GM18907 (cell line): ENCODE measurements at regions not wholly inside any gene's neighbourhood (a gene's known extent, or its start where the extent isn't known, plus 50 kb on each side); places are given as distances from the start of the nearest gene placed in this dataset.

Source experiments
- ATAC-seq: cut with Tn5 transposase; IDR thresholded peaks from one replicate; pipeline ENCODE4 v1.9.1; 2021; ENCODE audit warnings: mild to moderate bottlenecking, moderate library complexity; ENCODE audit not compliant: unreplicated experiment

GRCh38 chr3:184659797-184660301, 52.0 kb downstream of the MAGEF1 start:
- no peak for ATAC-seq

- no peak for ATAC-seq
These were observed 53.5 kb downstream of the MAGEF1 start for GRCh38 chr3:184658223-184658928.

- ATAC-seq: peak; percentile 79
These were observed 54.8 kb downstream of the MAGEF1 start for GRCh38 chr3:184656829-184657681.

GRCh38 chr3:184656458-184656828, 55.4 kb downstream of the MAGEF1 start:
- ATAC-seq: no peak

GRCh38 chr3:184655597-184655996, 56.3 kb downstream of the MAGEF1 start:
- ATAC-seq: no peak

- ATAC-seq: no peak
These were observed 57.5 kb downstream of the MAGEF1 start for GRCh38 chr3:184654375-184654774.

- ATAC-seq: no peak
These were observed 59.4 kb downstream of the MAGEF1 start for GRCh38 chr3:184652465-184652864.

- ATAC-seq: no peak
These were observed 60.0 kb downstream of the MAGEF1 start for GRCh38 chr3:184651904-184652303.

- no peak for ATAC-seq
These were observed 63.2 kb downstream of the MAGEF1 start for GRCh38 chr3:184648636-184649035.

- no peak for ATAC-seq
These were observed 64.4 kb downstream of the MAGEF1 start for GRCh38 chr3:184647405-184647936.

GRCh38 chr3:184645336-184645735, 66.5 kb downstream of the MAGEF1 start:
- no peak for ATAC-seq

- ATAC-seq: no peak
These were observed 68.4 kb downstream of the MAGEF1 start for GRCh38 chr3:184643442-184643841.

- ATAC-seq: no peak
These were observed 69.1 kb downstream of the MAGEF1 start for GRCh38 chr3:184642631-184643285.

GRCh38 chr3:184641430-184641829, 70.4 kb downstream of the MAGEF1 start:
- ATAC-seq: no peak

- no peak for ATAC-seq
These were observed 72.5 kb downstream of the MAGEF1 start for GRCh38 chr3:184639351-184639750.

- no peak for ATAC-seq
These were observed 74.2 kb downstream of the MAGEF1 start for GRCh38 chr3:184637705-184638104.

- ATAC-seq: no peak
These were observed 75.0 kb downstream of the MAGEF1 start for GRCh38 chr3:184636741-184637316.

GRCh38 chr3:184635774-184636173, 74.2 kb downstream of the EPHB3 start:
- no peak for ATAC-seq

GRCh38 chr3:184635126-184635525, 73.5 kb downstream of the EPHB3 start:
- ATAC-seq: no peak

GRCh38 chr3:184633237-184633579, 71.6 kb downstream of the EPHB3 start:
- ATAC-seq: no peak
